ENCODE measurements at regions not wholly inside any gene's neighbourhood (a gene's known extent, or its start where the extent isn't known, plus 50 kb on each side); places are given as distances from the start of the nearest gene placed in this dataset.
"Not testable (repeated sequence)": the region's sequence is repeated elsewhere in the genome, so short reads cannot be mapped to it uniquely, and the experiment has no call there.

- DNase-seq: no peak
These were observed 582.2 kb upstream of the DDX18 start for GRCh38 chr2:117232305-117232704.

GRCh38 chr2:117257362-117257761 lies 557.1 kb upstream of the DDX18 start:
- no peak for DNase-seq

GRCh38 chr2:117269574-117269973 lies 544.9 kb upstream of the DDX18 start:
- DNase-seq: no peak

- DNase-seq: no peak
These were observed 542.9 kb upstream of the DDX18 start for GRCh38 chr2:117271631-117272030.

GRCh38 chr2:117273009-117273671 lies 541.4 kb upstream of the DDX18 start:
- DNase-seq: no peak

GRCh38 chr2:117293012-117293411 lies 521.5 kb upstream of the DDX18 start:
- DNase-seq: no peak

GRCh38 chr2:117299451-117299850 lies 515.0 kb upstream of the DDX18 start:
- no peak for DNase-seq

GRCh38 chr2:117308861-117309770 lies 505.4 kb upstream of the DDX18 start:
- no peak for DNase-seq

- DNase-seq: no peak
These were observed 492.7 kb upstream of the DDX18 start for GRCh38 chr2:117321816-117322215.

GRCh38 chr2:117323331-117323730 lies 491.2 kb upstream of the DDX18 start:
- no peak for DNase-seq

GRCh38 chr2:117330641-117331040 lies 483.9 kb upstream of the DDX18 start:
- DNase-seq: no peak

- DNase-seq: no peak
These were observed 478.5 kb upstream of the DDX18 start for GRCh38 chr2:117335967-117336366.

GRCh38 chr2:117336496-117336895 lies 478.0 kb upstream of the DDX18 start:
- no peak for DNase-seq

- DNase-seq: not testable (repeated sequence)
These were observed 476.5 kb upstream of the DDX18 start for GRCh38 chr2:117337981-117338380.

- no peak for DNase-seq
These were observed 474.5 kb upstream of the DDX18 start for GRCh38 chr2:117339980-117340379.

- no peak for DNase-seq
These were observed 472.8 kb upstream of the DDX18 start for GRCh38 chr2:117341690-117342089.

GRCh38 chr2:117342415-117342814 lies 472.1 kb upstream of the DDX18 start:
- no peak for DNase-seq

- no peak for DNase-seq
These were observed 464.8 kb upstream of the DDX18 start for GRCh38 chr2:117349687-117350086.

- no peak for DNase-seq
These were observed 463.1 kb upstream of the DDX18 start for GRCh38 chr2:117351396-117351795.

- no peak for DNase-seq
These were observed 455.1 kb upstream of the DDX18 start for GRCh38 chr2:117359266-117359914.

- no peak for DNase-seq
These were observed 453.9 kb upstream of the DDX18 start for GRCh38 chr2:117360586-117360985.

GRCh38 chr2:117378653-117379052 lies 435.8 kb upstream of the DDX18 start:
- DNase-seq: no peak

GRCh38 chr2:117379928-117380327 lies 434.6 kb upstream of the DDX18 start:
- no peak for DNase-seq

GRCh38 chr2:117383997-117384396 lies 430.5 kb upstream of the DDX18 start:
- not testable (repeated sequence) for DNase-seq

All from retina (tissue), 1 donor.